HG03378 (cell line): ENCODE measurements at regions not wholly inside any gene's neighbourhood (a gene's known extent, or its start where the extent isn't known, plus 50 kb on each side); places are given as distances from the start of the nearest gene placed in this dataset.

ENCODE experiments used
- ATAC-seq: cut with Tn5 transposase; IDR thresholded peaks from one replicate; pipeline ENCODE4 v1.9.1; 2021; ENCODE audit warnings: mild to moderate bottlenecking, moderate library complexity; ENCODE audit not compliant: unreplicated experiment

GRCh38 chr7:108686494-108686893, 116.8 kb downstream of the DNAJB9 start:
- ATAC-seq = no peak

DNA sequence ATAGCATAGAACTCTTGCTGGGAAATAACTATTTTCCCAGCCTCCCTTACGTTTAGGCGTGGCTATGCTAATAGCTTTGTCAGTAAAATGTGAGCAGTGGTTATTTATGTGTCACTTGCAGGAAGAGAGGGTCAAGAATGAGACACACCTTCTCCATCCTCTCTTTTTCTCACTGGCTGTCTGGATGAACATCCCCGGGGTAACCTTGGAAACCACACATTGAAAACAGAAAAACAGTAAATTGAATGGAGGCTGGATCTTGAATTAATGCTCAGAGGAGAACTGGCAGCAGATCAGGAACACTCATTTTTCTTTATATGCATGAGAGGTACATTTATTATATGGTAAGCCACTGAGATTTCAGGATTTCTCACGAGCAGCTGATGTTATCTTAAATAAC, 127.6 kb downstream of the DNAJB9 start:
- ATAC-seq = no peak

GRCh38 chr7:108711611-108712010, 141.9 kb downstream of the DNAJB9 start:
- ATAC-seq = no peak

DNA sequence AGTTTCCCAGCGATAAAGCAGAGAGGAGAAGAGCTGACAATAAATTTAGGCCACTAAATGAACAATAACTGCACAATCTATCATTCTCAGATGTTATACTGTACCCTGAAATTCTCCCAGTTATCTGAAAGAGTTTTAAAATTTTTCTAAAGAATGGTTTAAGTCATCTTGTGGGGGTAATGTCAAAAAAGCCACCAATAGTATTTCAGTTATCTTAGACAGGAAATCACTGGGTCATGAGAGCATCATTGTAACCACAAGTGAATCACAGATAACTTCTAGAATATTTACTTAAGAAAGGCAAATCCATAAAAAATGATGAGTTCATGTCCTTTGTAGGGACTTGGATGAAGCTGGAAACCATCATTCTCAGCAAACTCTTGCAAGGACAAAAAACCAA, 147.1 kb downstream of the DNAJB9 start:
- ATAC-seq = no peak

- ATAC-seq = no peak
Measured at GRCh38 chr7:108717781-108718180, 148.1 kb downstream of the DNAJB9 start.

- ATAC-seq = no peak
Measured at GRCh38 chr7:108719631-108720030, 150.0 kb downstream of the DNAJB9 start.

DNA sequence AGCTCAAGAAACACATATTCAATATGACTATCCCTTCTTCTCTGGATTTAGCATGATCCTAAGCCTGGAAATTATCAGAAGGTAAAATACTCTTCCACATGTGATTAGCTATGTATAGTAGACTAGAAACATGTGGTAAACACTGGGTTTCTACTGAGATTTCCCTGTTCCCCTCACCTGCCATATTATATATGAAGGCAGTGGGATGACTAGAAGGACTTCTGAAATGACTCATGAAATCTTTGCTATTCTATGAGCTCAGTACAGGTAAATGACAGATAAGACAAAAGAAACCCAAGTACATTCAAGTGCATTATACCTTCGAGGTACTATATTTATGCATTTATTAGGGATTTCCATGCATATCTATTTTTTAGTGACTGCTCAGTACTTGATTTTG, 152.9 kb downstream of the DNAJB9 start:
- ATAC-seq = no peak

- no peak for ATAC-seq
Measured at GRCh38 chr7:108723381-108723814, 153.7 kb downstream of the DNAJB9 start.

GRCh38 chr7:108724251-108725100, 154.8 kb downstream of the DNAJB9 start:
- no peak for ATAC-seq

DNA sequence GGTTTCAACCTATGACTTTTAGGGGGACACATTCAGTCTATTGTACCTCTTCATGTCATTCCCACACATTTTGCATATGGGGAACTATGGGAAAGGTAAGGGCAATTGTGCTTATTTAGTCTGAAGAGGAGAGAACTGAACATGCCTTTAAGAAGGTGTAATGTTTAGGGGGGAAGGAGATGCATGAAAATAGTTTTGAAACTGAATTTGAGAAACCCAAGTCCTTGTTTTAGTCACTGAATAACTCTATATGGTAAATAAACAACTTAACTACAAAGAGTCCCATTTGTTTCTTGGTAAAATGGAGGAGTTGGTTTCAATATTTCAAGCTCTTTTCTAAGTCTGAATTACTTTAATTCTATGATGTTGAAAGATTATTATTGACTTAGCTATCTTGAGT, 166.1 kb downstream of the DNAJB9 start:
- no peak for ATAC-seq

DNA sequence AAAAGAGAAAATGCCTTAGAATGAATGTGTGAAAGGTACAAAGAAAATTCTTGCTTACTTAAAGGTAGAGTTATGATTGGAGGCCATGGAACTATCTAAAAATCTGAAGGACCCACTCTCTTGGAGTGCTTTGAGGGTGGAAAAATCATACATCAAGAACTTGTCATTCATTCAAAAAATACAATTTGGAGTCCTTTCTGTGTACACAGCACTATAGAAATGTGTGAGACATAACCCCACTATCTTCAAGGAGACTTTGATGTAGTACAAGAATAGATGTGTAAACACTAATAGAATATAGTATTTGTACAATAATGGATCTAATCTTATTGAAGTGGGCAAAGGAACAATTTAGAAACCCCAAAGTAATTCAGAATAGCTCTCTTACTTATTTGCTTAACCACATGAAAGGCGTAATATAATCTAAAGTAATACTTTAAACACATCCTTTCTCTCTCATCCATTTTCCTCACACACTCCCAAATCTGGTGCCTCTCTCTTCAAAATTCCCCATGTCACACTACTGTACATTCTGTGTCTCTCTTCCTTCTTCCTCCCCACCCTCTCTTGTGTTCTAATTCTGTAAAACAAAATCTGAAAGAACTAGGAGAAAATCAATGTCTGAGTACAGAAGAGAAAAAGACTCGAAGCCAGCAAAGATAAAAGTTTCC, 166.7 kb downstream of the DNAJB9 start:
- no peak for ATAC-seq

- ATAC-seq = no peak
Measured at GRCh38 chr7:108770981-108771745, 201.5 kb downstream of the DNAJB9 start.

- ATAC-seq = no peak
Measured at GRCh38 chr7:108771853-108772252, 202.2 kb downstream of the DNAJB9 start.

DNA sequence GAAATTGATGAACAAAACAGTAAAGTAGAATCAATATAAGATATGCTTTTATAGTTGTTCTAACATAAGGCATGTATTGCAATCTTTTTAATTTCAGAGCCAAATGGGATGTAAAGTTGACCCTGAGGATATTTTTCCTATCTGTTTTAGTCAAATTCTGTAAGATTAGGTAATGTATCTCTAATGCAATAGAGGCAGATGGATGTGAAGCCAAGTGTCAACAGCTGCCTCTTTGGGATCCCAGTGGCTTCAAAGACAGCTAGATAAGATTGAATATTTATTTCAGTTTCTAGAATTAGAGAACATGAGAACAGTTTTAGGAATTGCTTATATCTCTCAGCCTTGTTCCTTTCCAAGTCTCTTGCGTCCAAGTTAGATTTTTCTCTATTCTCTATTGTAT, 208.3 kb downstream of the DNAJB9 start:
- ATAC-seq = no peak

DNA sequence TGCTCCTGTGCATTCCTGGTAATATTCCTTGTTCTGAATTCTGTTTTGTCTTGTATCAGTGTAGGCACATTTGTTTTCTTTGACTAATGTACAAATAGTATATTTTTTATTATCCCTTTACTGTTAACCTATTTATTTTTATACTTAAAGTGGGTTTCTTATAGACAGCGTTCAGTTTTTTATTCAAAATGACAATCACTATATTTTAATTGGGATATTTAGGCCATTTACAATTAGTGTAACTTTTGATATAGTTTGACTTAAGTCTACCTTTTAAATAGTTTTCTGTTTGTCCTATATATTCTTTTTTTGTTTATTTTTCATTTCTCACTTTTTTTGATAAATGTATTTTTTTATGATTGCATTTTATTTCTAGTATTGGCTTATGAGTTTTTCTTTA, 219.8 kb downstream of the DNAJB9 start:
- ATAC-seq = no peak

GRCh38 chr7:108794466-108794865, 224.8 kb downstream of the DNAJB9 start:
- ATAC-seq = peak; percentile 53

DNA sequence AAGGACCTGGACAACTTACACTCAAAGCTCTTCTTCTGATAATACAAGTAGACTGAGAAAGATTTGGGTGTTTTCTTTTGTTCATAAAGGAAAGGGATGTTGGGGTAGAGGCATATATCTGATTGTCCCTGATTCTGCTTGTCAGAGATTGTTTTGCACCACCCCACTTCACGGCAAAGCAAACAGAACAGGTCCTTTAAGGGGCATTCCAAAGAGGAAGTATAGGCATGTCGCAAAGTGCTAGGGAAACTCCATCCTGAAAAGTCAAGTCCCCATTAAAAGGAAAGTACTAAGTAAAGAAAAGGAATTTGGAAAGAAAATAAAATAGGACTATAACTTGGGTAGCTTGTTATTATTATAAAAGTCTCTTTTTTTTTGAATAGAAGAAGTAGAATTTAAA, 233.0 kb downstream of the DNAJB9 start:
- ATAC-seq = no peak

DNA sequence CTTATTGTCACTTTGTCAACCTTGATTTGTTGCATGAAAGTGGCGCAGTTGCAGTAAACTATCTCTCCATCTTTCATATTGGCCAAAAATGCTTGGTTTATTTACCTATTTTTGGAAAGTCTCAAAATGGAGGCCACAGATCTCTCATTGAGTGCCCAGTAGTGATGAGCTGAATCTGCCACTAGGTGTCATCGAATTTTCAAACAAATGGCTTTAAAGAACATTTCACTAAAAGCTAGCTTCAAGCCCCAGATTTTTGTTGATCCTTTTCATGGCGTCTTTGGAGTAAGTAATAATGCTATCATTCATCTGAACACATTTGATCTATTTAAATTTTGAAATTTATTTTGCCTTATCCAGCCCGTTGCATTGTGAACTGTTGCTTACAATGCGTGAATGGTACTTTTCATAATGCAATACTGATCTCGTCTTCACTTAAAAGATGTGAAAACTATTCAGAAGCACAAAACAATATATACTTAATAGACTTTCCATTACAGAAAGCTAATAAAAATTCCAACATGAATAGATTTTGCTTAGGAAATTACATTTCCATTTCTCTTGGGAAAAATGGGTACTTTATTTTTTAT, 236.2 kb downstream of the DNAJB9 start:
- ATAC-seq = no peak

DNA sequence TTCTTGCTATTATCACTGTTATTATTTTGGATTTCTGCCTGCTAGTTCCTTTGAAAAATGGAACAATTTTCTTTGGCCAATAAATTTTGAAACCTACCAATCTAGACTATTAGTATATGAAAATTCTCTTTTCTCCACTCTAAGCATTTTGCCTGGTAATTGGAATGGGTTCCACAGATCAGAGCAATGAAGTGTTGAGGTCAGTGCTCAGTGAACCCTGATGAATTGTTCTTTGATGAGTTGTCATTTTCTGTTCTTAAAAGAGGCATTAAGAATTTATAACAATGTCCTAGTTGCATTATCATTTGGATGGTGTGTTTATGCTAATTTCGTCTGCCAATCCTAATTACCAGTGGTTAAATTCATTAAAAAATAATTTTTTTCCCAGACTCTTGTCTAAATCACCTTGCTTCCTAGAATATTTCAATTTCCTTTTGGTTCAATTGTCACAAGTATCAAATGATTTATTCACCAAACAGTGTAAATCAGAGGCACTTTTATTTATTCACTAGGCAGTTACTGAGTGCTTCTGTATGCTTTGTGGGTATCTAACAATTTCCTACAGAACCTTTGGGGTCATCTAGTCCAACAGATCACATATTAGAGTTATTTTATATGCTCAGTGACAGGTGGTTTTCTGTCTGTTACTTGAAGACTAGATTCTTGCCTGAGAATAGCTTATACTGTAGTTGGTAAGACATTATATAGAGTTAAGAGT, 239.0 kb downstream of the DNAJB9 start:
- ATAC-seq = no peak

DNA sequence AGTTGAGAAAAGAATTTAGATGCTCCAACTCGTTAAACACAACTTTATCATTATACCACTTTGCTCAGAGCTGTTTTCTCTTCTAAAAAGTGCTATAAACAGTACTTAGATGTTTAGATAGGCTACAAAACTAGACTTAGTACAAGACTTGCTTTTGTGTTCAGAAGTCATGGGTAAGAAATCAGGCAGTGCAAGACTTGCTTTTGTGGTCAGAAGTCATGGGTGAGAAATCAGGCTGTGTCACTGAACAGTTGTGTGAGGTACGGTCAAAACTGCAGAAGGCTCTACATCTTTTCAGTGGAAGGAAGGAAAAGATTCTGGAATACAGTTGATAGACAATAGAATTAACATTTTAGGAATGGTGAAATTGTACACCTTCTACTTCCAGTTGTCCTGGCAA, 239.7 kb downstream of the DNAJB9 start:
- ATAC-seq = no peak
